ENCODE measurements at regions not wholly inside any gene's neighbourhood (a gene's known extent, or its start where the extent isn't known, plus 50 kb on each side); places are given as distances from the start of the nearest gene placed in this dataset.

DNA sequence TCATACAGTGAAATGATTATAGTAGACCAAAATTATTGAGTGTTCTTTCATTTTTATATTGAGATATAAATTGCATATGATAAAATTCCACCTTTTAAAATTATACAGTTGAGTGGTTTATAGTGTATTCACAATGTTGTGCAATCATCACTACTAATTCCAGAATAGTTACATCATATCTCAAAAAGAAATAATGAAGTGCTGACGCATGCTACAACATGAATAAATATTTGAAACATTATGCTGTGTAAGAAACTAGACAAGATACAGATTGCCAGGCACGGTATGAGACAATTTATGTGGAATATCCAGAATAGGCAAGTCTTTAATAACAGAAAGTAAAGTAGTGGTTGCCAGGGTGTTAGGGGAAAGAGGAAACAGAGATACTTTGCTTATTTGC lies 871.7 kb downstream of the FAM133A start:
- no peak for TF ChIP-seq POLR2A (IDR thresholded peaks at IDR 0.05; ENCODE audit: low read depth, low read length)
- no peak for TF ChIP-seq POLR2AphosphoS5 (IDR thresholded peaks at IDR 0.05; ENCODE audit: low read depth, low read length)
- TF ChIP-seq TAF1 (IDR thresholded peaks at IDR 0.05; ENCODE audit: borderline replicate concordance, low read depth, low read length), result no peak

All from GM12892 (cell line).